ENCODE measurements at regions not wholly inside any gene's neighbourhood (a gene's known extent, or its start where the extent isn't known, plus 50 kb on each side); places are given as distances from the start of the nearest gene placed in this dataset.
A peak's percentile ranks its signal among the peaks of the same experiment; 100 is the strongest.
"Not testable (repeated sequence)": the region's sequence is repeated elsewhere in the genome, so short reads cannot be mapped to it uniquely, and the experiment has no call there.

- TF ChIP-seq CTCF (IDR thresholded peaks at IDR 0.05; ENCODE audit: insufficient read depth, low read length) = peak; percentile 44
- peak; percentile 2 for DNase-seq (ENCODE audit: low read depth)
- not testable (repeated sequence) for H3K4me3 ChIP-seq (ENCODE audit: low read depth, low read length)
These were observed 50.0 kb upstream of the TGIF2LX start for GRCh38 chrX:89871662-89872061.

Measured in fibroblast of the aortic adventitia (primary cell).